SU-DHL-6 (cell line): ENCODE measurements at regions not wholly inside any gene's neighbourhood (a gene's known extent, or its start where the extent isn't known, plus 50 kb on each side); places are given as distances from the start of the nearest gene placed in this dataset.

Experiments
- EZH2phosphoT487 ChIP-seq: fragments of 200-600 bp; sonication (generic), shearing (Covaris generic); conservative IDR thresholded peaks from 2 replicates; pipeline ENCODE4 v1.6.1; 2018; ENCODE audit warnings: mild to moderate bottlenecking, antibody characterized with exemption, low read length, moderate library complexity, mixed read lengths
- TF ChIP-seq, protein P1 (sequence below): fragments of 200-600 bp; sonication (generic); IDR thresholded peaks from one replicate; pipeline ENCODE4 v1.5.1; 2017; ENCODE audit warnings: antibody characterized with exemption, mild to moderate bottlenecking, low read length, moderate library complexity; ENCODE audit not compliant: insufficient read depth, poor library complexity, severe bottlenecking

DNA sequence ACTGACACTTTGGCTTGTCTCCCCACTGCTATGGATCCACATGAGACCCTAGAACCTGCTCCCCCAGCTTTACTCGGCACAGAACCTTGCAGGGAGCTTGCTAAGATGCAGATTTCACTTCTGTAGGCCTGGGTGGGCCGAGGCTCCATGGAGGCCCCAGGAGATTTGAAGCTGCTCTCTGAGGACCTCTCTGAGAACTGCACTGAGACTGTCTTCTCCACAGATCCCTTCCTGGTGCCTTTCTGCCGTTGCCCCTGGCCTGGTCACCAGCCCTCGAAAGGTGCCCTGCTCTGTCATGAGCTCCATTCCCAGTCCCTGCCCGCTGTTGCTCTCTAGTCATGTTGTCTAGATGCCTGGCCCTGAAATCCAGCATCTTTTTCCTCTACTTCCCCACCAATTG lies 588.4 kb downstream of the AJAP1 start:
- TF ChIP-seq, protein P1, sequence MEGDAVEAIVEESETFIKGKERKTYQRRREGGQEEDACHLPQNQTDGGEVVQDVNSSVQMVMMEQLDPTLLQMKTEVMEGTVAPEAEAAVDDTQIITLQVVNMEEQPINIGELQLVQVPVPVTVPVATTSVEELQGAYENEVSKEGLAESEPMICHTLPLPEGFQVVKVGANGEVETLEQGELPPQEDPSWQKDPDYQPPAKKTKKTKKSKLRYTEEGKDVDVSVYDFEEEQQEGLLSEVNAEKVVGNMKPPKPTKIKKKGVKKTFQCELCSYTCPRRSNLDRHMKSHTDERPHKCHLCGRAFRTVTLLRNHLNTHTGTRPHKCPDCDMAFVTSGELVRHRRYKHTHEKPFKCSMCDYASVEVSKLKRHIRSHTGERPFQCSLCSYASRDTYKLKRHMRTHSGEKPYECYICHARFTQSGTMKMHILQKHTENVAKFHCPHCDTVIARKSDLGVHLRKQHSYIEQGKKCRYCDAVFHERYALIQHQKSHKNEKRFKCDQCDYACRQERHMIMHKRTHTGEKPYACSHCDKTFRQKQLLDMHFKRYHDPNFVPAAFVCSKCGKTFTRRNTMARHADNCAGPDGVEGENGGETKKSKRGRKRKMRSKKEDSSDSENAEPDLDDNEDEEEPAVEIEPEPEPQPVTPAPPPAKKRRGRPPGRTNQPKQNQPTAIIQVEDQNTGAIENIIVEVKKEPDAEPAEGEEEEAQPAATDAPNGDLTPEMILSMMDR: no peak
- no peak for TF ChIP-seq EZH2phosphoT487
